Activated T-cell treated with anti-CD3 and anti-CD28 coated beads, Interleukin-2, amount 50 U/mL, for 4 hours (primary cell): ENCODE measurements at regions not wholly inside any gene's neighbourhood (a gene's known extent, or its start where the extent isn't known, plus 50 kb on each side); places are given as distances from the start of the nearest gene placed in this dataset.

Experiments
- ATAC-seq, 2 donors: fragments of 200-7000 bp; cut with Tn5 transposase; one replicate each; pipeline ENCODE4 v1.10.0; 2021
- DNase-seq: peaks from one replicate; pipeline ENCODE4 v3.0.0-alpha.2; 2020
- H3K27me3 Mint-ChIP-seq: one replicate; pipeline ENCODE4 v1.8.0; 2021; ENCODE audit warnings: low read depth, mixed read lengths
- H3K36me3 Mint-ChIP-seq: one replicate; pipeline ENCODE4 v1.8.0; 2022; ENCODE audit warnings: mixed read lengths; ENCODE audit not compliant: insufficient read depth
- H3K4me1 Mint-ChIP-seq: one replicate; pipeline ENCODE4 v1.8.0; 2021; ENCODE audit warnings: low read depth, mixed read lengths
- H3K4me3 Mint-ChIP-seq: one replicate; pipeline ENCODE4 v1.8.0; 2021; ENCODE audit warnings: mild to moderate bottlenecking, moderate library complexity, mixed read lengths
- H3K9me3 Mint-ChIP-seq: one replicate; pipeline ENCODE4 v1.8.0; 2021; ENCODE audit warnings: mixed read lengths

DNA sequence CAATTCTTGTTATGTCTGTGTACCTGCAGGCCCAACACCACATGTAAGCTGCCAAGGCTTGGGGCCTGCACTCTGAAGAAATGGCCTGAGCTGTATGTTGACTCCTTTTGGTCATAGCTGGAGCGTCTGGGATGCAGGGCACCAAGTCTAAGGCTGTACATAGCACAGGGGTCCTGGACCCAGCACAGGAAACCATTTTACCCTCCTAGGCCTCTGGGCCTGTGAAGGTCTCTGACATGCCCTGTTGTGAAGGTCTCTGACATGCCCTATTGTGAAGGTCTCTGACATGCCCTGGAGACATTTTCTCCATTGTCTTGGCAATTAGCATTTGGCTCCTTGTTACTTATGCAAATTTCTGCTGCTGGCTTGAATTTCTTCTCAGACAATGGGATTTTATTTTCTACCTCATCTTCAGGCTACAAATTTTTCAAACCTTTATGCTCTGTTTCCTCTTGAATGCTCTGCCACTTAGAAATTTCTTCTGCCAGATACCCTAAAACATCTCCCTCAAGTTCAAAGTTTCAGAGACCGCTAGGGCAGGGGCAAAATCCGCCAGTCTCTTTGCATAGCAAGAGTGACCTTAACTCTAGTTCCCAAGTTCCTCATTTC lies 246.7 kb upstream of the B3GALT2 start:
- Mint-ChIP-seq H3K36me3 (no peaks in the 10 kb centered on the region), H3K4me3 (no peak overlapping the region), H3K9me3 (peaks cover 23% of the 10 kb centered on the region), H3K27me3 (no peaks in the 10 kb centered on the region), H3K4me1 (peaks cover 11% of the 10 kb centered on the region)
- ATAC-seq (no peak), DNase-seq (no peak)

DNA sequence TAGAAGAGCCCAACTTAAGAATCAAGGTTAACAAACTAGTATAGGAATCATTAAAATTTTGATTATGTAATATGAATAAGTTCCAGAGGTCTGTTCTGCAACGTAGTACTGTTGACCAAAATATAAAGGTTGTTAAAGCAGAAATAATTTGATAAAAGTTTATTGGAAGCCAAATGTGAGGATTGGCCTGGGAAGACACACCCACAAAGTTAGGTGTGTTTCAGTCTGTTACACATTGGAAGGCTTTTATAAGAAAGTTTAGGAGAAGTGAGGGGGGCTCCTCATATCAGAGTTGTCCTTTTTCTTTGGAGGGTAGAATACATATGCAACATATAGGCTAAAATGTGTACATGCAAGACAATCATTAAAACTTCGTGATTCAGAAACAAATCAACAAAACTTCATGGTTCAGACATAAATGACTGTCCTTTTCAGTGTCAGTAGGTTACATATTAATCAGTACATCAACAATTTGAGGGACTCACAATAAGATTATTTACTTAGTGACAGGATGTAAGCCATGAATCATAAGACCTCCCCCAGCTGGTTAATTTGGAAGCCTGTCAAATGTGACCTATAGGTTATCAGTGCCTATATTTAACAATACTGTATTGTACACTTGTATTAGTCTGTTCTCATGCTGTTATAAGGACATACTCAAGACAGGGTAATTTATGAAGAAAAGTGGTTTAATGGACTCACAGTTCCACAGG lies 245.0 kb upstream of the B3GALT2 start:
- no peak for DNase-seq
- no peaks in the 10 kb centered on the region for H3K36me3 Mint-ChIP-seq
- no peak for ATAC-seq
- no peak overlapping the region for H3K4me3 Mint-ChIP-seq
- H3K4me1 Mint-ChIP-seq = peaks cover 7% of the 10 kb centered on the region
- H3K27me3 Mint-ChIP-seq = no peaks in the 10 kb centered on the region
- H3K9me3 Mint-ChIP-seq = peaks cover 23% of the 10 kb centered on the region

DNA sequence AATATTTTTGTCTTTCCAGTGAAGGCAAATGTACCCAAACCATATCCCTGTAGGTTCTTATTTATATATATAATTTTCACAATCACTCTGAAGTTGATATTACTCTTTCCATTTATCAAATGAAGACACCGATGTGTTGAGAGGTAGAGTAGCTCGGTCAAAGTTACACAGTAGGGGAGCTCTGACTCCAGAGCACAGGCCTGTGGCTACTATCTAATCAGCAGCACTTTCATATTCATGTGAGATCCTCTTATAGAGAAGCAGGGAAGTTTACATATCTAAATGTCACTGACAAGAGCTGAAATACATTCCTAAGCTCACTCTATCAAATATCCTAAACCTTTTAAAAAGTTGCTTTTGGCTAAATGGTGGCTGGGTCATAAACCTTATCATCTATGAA lies 241.1 kb upstream of the B3GALT2 start:
- Mint-ChIP-seq H3K4me3 (no peak overlapping the region), H3K4me1 (peaks cover 1% of the 10 kb centered on the region), H3K27me3 (no peaks in the 10 kb centered on the region), H3K9me3 (no peaks in the 10 kb centered on the region), H3K36me3 (no peaks in the 10 kb centered on the region)
- no peak for ATAC-seq
- no peak for DNase-seq

DNA sequence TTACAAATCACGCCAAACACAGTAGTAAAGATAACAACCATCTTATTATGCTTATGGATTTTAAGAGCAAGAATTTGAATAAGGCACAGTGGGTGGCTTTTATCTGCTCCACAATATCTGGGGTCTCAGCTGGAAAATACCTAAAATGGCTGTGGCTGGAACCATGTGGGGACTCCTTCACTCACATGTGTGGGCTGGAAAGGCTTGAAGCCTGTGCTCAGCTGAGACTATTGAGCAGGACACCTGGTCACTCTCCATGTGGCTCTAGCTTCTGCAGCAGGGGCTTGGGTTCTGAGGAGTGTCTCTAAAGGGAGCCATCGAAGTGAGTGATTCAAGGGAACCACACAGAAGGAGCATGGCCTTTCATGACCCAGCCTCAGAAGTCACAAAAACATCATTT lies 239.6 kb upstream of the B3GALT2 start:
- Mint-ChIP-seq H3K4me3 (no peak overlapping the region), H3K27me3 (no peaks in the 10 kb centered on the region), H3K9me3 (no peaks in the 10 kb centered on the region), H3K4me1 (peaks cover 1% of the 10 kb centered on the region), H3K36me3 (no peaks in the 10 kb centered on the region)
- DNase-seq (no peak), ATAC-seq (no peak)

DNA sequence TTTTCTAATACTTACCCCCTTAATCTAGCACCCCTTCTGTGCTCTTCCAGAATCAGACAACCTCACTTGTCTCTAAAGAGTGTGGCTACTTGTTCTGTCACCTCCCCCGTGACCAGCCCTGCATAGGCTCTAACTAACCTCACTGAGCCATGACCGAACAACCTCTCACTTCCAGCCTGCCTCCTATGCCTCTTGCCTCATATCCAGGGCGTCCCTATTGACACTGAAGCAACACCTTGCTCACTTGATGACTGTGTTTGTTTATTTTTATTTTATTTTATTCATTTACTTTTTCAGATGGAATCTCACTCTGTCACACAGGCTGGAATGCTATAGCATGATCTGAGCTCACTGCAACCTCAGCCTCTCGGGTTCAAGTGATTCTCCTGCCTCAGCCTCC lies 235.1 kb upstream of the B3GALT2 start:
- peaks cover under 1% of the 10 kb centered on the region for H3K36me3 Mint-ChIP-seq
- H3K27me3 Mint-ChIP-seq = no peaks in the 10 kb centered on the region
- peaks cover 35% of the 10 kb centered on the region for H3K4me1 Mint-ChIP-seq
- H3K9me3 Mint-ChIP-seq = peaks cover 2% of the 10 kb centered on the region
- ATAC-seq (no peak), DNase-seq (no peak)
- no peak overlapping the region for H3K4me3 Mint-ChIP-seq

DNA sequence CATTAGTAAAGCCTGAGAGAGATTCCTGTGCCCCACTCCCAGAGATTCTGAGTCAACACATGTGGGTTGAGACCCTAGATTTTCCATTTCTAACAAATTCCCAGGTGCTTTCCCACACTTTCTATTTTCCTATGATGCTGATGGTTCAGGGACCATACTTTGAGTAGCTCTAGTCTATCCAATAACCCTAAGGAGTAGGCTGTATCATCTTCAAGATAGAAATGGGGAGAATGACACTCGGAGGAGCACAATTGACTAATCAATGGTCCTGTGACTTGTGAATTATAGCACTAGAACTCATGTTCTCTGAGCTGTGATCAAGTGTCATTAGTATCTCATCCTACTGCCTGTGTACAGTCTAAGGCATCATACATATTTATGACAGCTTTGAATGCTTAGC lies 232.9 kb upstream of the B3GALT2 start:
- H3K9me3 Mint-ChIP-seq = peaks cover 7% of the 10 kb centered on the region
- DNase-seq (no peak), ATAC-seq (peak in 1 of 2 donors; percentile 34)
- H3K36me3 Mint-ChIP-seq = peaks cover 4% of the 10 kb centered on the region
- H3K4me3 Mint-ChIP-seq = peak overlapping the region; percentile 52
- no peaks in the 10 kb centered on the region for H3K27me3 Mint-ChIP-seq
- peaks cover 45% of the 10 kb centered on the region for H3K4me1 Mint-ChIP-seq

DNA sequence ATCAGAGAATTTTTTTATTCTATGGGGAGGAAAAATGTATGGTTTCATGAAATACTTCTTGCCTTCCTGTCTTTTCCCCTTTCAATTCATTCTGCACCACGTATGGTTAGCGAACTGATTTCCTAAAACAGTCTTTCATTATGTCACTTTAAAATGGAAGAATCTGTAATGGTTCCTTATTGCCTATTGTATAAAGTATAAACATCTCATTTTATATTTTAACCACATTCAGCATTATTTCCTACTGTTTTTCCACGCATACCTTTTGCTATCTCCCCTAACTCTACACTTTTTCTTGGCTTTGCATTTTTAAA lies 232.3 kb upstream of the B3GALT2 start:
- Mint-ChIP-seq H3K27me3 (no peaks in the 10 kb centered on the region), H3K36me3 (peaks cover 4% of the 10 kb centered on the region), H3K4me1 (peaks cover 45% of the 10 kb centered on the region), H3K4me3 (peak overlapping the region; percentile 52), H3K9me3 (peaks cover 7% of the 10 kb centered on the region)
- no peak for ATAC-seq
- no peak for DNase-seq

DNA sequence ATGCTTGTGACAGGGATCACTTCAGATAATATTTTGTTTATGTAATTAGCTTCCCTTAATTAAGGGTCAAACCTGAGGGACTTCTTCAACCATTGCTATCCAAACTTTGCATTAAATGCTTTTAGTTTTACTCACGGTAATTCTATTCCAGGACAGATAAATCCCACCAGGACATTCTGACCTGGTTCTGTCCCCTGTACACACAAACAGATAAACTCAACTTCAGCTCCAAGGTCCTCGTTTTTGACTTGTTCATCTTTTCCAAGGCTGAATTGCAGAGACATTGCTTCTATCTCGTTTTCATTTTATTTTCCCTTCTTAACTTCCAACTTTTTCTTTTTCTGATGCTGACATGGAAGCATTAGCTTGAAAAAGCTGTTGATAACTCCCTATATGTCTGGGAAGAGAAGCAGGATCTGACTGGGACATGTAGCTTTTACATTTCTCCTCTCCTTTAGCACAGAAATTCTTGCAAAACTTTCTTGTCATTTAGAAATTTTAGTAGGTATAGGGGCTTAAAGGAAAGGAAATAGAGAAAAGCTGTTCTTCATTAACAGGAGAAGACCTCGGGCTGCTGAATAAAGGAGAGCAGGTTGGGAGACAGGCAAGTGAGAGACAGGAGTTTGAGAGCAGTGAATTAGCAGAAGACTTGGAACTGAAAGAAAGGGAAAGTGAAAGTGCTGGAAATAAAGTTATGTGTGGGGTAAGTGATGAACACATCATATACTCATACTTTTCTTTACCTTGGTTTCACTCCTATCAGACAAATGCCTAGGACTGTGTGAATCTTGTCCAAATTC lies 231.7 kb upstream of the B3GALT2 start:
- peak overlapping the region; percentile 52 for H3K4me3 Mint-ChIP-seq
- H3K4me1 Mint-ChIP-seq = peaks cover 49% of the 10 kb centered on the region
- H3K9me3 Mint-ChIP-seq = peaks cover 11% of the 10 kb centered on the region
- H3K27me3 Mint-ChIP-seq = no peaks in the 10 kb centered on the region
- peaks cover 5% of the 10 kb centered on the region for H3K36me3 Mint-ChIP-seq
- DNase-seq (no peak), ATAC-seq (peak; percentile 90 to 96)

DNA sequence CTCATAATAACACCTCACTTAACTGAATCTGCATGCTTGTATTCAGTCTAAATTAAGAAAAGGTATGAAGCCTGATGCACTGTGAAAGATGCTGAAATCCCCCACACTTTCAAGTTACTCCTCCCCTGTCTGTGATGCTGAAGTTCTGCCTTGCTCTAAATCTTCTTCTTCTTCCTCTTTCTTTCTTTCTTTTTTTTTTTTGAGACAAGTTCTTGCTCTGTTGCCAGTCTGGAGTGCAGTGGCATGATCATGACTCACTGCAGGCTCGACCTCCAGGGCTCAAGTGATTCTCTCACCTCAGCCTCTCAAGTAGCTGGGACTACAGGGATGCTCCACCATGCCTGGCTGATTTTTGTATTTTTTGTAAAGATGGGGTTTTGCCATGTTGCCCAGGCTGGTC lies 231.0 kb upstream of the B3GALT2 start:
- Mint-ChIP-seq H3K4me1 (peaks cover 56% of the 10 kb centered on the region), H3K9me3 (peaks cover 13% of the 10 kb centered on the region), H3K4me3 (peak overlapping the region; percentile 2), H3K36me3 (peaks cover 7% of the 10 kb centered on the region), H3K27me3 (no peaks in the 10 kb centered on the region)
- DNase-seq (peak; percentile 19), ATAC-seq (peak; percentile 17 to 22)

DNA sequence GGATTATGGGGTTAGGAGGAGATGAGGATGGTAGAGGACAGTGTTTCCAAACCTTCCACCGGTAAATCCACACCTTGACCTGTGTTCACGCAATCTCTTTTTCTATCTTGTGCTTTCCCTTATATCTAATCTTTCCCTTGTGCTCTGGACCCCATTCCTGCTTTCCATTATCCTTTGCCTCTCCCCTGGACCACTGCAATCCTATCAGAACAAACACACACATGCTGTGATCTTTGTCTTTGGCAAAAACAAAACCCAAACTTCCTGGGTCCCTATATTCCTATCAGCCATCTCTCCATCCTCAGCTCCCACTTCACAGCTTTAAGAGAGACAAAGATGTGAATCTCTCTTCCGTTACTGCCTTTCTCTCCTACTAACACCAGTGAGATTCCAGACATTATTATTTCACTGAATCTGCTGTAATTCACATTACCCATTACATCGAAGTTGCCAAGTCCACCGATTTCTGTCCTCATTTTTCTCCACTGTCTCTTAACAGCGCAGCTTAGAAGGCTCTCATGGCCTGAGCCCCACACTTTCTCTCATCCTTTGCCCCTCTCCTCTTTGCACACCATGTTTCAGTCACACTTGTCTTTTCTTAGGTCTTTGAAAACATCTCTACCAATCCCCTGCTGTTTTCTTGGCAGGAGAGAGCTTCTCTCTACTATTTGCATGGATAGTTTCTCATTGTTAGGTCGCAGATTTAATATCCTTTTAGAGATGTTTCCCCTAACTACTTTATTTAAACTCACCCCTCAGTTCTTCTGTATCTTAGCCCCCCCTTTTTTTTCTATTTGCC lies 230.0 kb upstream of the B3GALT2 start:
- H3K36me3 Mint-ChIP-seq = peaks cover 7% of the 10 kb centered on the region
- H3K9me3 Mint-ChIP-seq = peaks cover 13% of the 10 kb centered on the region
- DNase-seq (no peak), ATAC-seq (no peak)
- H3K4me3 Mint-ChIP-seq = no peak overlapping the region
- peaks cover 65% of the 10 kb centered on the region for H3K4me1 Mint-ChIP-seq
- no peaks in the 10 kb centered on the region for H3K27me3 Mint-ChIP-seq

DNA sequence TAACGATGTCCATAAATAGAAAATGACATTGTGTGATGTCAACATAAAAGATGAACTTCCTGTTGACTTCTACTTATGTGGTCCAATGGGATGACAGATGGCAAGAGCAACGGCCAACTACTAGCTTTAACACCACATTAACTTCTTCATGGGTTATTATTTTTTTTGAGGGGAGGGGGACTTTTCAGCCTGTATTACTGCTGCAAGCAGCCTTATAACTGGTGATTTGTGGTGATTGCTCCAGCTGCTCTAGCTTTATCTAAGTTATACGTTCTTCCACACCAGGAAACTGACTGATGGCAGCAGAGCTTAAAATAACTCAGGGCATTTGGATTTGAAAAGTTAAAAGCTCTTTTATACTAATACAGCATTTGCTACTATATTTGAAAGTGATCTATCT lies 228.8 kb upstream of the B3GALT2 start:
- Mint-ChIP-seq H3K9me3 (peaks cover 13% of the 10 kb centered on the region), H3K4me1 (peaks cover 68% of the 10 kb centered on the region), H3K4me3 (no peak overlapping the region), H3K27me3 (no peaks in the 10 kb centered on the region), H3K36me3 (peaks cover 7% of the 10 kb centered on the region)
- ATAC-seq = no peak
- no peak for DNase-seq

DNA sequence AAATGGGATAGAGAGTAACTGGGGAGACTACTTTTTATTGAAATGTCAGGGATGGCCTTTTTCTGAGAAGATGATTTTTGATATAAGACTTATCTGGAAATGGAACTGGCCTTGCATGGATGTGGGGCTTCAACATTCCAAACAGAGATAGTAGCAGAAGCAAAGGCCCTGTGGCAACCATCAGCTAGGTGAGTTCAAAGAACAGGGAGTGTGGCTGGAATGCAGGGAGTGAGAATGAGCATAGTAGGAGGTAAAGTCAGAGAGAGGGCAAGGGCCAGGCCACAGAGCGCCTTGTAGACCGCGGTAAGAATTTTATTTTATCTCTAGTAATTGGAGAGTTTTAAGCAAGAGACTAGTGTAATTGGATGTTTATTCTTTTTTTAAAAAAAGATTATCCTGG lies 227.0 kb upstream of the B3GALT2 start:
- ATAC-seq = no peak
- Mint-ChIP-seq H3K27me3 (no peaks in the 10 kb centered on the region), H3K4me1 (peaks cover 59% of the 10 kb centered on the region), H3K9me3 (peaks cover 13% of the 10 kb centered on the region), H3K36me3 (peaks cover 7% of the 10 kb centered on the region), H3K4me3 (no peak overlapping the region)
- no peak for DNase-seq

DNA sequence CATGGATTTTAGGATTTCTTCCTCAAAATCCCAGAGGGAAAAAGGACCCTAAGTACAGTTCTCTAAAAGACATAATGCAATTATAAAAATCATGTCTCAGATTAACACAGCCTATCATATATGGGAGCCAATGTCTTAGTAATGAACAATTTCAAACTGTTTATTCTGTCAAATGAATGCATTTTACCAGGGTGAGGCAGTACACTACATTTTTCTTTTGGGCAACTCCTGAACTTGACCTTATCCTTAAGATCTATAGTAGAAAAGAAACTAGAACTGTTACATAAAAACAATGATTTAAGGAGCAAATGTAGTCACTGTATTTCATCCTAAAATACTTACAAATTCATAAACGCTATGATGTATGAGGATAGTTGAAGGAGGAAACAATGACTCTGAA lies 226.3 kb upstream of the B3GALT2 start:
- Mint-ChIP-seq H3K4me1 (peaks cover 53% of the 10 kb centered on the region), H3K36me3 (peaks cover 7% of the 10 kb centered on the region), H3K9me3 (peaks cover 13% of the 10 kb centered on the region), H3K27me3 (no peaks in the 10 kb centered on the region), H3K4me3 (no peak overlapping the region)
- no peak for DNase-seq
- ATAC-seq = no peak

DNA sequence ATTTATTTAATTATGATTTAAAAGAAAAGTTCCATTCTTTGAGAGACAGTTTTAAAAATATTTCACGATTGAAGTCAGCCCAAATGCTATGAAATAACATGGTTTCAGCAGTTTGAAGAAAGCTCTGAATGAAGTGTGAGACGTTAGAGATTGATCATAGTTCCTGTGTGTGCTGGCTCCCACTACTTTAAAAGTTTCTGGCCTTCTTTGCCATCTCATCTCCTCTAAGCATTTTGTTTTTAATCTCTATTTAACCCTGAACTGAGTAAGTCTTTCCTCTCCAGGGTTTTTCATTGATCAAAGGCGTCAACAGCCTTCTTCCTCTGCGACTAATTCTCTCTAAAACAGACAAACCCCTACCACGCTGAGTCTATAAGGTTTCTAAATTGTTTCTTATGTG lies 225.3 kb upstream of the B3GALT2 start:
- no peak for DNase-seq
- Mint-ChIP-seq H3K27me3 (no peaks in the 10 kb centered on the region), H3K4me1 (peaks cover 50% of the 10 kb centered on the region), H3K9me3 (peaks cover 13% of the 10 kb centered on the region), H3K36me3 (peaks cover 7% of the 10 kb centered on the region), H3K4me3 (peak overlapping the region; percentile 27)
- peak; percentile 93 to 94 for ATAC-seq
